C4-2B (cell line): ENCODE measurements at regions not wholly inside any gene's neighbourhood (a gene's known extent, or its start where the extent isn't known, plus 50 kb on each side); places are given as distances from the start of the nearest gene placed in this dataset.

Experiments
- ZFX ChIP-seq: fragments of 450-650 bp; IDR thresholded peaks from 2 replicates; pipeline ENCODE4 v1.6.1; 2017
- TF ChIP-seq, protein P1 (sequence below): fragments of 450-650 bp; conservative IDR thresholded peaks from 2 replicates; pipeline ENCODE4 v1.5.1; 2017; ENCODE audit warnings: mild to moderate bottlenecking

DNA sequence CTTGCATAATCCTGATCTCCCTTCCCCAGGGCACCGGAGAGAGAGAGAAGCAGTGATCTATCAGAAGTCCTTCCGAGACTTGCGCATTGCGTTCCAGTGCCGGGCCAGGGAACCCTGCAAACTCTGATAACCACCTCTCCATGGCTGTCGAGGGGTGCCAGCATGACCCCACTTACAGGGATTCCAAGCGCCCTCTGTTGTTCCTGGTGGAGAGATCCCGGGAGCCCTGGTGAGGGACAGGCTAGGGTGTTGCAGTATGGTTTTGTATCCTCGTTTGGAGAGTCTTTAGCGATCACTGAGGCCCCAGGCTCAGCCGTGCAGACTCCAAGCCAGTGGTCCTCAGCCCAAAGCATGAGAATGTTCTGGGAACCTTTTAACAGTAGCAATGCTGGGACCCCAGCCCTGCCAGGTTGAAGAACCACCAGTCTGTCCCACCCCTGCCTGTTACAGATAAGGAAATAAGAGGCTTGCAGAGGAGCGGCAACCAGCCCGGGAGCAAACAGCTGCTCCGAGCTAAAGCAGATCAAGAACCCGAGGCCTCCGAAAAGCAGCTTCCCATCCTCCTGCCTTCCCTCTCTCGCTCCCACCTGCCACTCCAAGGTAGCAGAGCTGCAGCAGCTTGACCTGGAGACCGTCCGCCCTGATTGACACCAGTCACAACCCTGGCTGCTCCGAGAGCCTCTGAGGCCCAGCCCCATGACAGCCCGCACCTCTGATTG is 150.3 kb upstream of the RPL38 start:
- TF ChIP-seq, protein P1, sequence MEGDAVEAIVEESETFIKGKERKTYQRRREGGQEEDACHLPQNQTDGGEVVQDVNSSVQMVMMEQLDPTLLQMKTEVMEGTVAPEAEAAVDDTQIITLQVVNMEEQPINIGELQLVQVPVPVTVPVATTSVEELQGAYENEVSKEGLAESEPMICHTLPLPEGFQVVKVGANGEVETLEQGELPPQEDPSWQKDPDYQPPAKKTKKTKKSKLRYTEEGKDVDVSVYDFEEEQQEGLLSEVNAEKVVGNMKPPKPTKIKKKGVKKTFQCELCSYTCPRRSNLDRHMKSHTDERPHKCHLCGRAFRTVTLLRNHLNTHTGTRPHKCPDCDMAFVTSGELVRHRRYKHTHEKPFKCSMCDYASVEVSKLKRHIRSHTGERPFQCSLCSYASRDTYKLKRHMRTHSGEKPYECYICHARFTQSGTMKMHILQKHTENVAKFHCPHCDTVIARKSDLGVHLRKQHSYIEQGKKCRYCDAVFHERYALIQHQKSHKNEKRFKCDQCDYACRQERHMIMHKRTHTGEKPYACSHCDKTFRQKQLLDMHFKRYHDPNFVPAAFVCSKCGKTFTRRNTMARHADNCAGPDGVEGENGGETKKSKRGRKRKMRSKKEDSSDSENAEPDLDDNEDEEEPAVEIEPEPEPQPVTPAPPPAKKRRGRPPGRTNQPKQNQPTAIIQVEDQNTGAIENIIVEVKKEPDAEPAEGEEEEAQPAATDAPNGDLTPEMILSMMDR: no peak
- no peak for TF ChIP-seq ZFX
